HG02885 (cell line): ENCODE measurements at regions not wholly inside any gene's neighbourhood (a gene's known extent, or its start where the extent isn't known, plus 50 kb on each side); places are given as distances from the start of the nearest gene placed in this dataset.
A peak's percentile ranks its signal among the peaks of the same experiment; 100 is the strongest.

Experiments used
- ATAC-seq: cut with Tn5 transposase; IDR thresholded peaks from one replicate; pipeline ENCODE4 v1.9.1; 2021; ENCODE audit warnings: mild to moderate bottlenecking; ENCODE audit not compliant: unreplicated experiment, poor library complexity

- ATAC-seq = peak; percentile 85
Measured at GRCh38 chr15:25933456-25934158, 70.5 kb upstream of the ATP10A start.

DNA sequence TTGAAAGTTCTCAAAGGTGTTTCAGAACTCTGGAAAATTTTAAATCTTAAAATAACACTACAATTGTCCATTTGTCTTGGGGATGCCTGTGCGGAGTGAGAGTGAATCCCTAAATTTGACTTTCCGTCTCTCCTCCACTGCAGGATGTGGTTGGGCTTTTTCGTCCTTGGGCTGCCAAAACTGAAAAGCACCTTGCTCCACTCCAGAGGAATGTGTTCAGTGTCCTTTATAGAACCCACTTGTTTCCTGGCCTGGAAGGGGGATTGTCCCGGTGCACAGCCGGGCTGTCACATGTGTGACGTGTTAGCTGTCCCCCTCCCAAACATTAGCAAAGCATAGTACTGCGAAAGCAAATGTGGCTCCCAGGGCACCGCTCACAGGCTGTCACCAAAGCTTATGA lies 69.6 kb upstream of the ATP10A start:
- ATAC-seq = no peak

- ATAC-seq = no peak
Measured at GRCh38 chr15:25931851-25932250, 68.7 kb upstream of the ATP10A start.

GRCh38 chr15:25930931-25931330 lies 67.8 kb upstream of the ATP10A start:
- ATAC-seq = no peak
